ENCODE measurements at regions not wholly inside any gene's neighbourhood (a gene's known extent, or its start where the extent isn't known, plus 50 kb on each side); places are given as distances from the start of the nearest gene placed in this dataset.
"Not testable (repeated sequence)": the region's sequence is repeated elsewhere in the genome, so short reads cannot be mapped to it uniquely, and the experiment has no call there.

GRCh38 chr1:41994195-41994894, 75.6 kb upstream of the HIVEP3 start:
- intact Hi-C loops (cut with micrococcal nuclease): no loop called here

DNA sequence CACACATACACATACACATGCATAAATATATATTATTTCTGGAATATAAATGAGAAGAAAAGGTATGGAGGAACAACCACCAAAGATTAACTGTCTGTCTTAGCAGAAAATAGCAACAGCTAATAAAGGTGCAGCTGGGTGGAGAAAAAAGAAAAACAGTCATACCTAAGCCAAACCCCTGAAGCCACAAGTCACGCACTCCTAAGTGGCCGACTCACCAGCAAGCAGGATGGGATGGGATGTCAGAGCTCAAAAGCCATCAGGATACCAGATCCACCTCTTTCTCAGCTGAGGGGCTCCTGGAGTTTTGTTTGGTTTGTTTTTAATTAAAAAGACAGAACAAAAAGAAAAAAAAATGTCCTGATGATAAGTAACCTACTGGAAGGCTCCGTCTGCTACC, 64.7 kb upstream of the HIVEP3 start:
- intact Hi-C loops (cut with micrococcal nuclease): no loop called here

DNA sequence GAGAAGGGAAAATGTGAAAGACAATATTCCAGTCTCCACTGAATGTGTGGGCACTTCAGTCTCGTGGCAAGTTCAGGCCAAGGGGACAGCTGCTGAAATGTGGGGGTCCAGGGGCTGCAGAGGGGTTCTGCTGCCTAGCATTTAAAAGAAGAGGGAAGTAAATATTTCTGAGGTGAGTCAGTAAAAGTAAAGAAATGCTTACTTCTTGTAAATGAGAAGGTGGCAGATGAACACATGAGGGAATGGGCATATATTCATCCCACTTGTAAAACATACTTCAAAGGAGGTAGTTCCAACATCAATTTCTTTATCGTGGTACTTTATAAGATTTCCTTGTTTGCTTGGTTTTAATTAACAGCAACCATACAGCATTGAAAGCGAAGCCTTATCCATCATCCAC, 63.1 kb upstream of the HIVEP3 start:
- intact Hi-C loops (cut with micrococcal nuclease): loop anchor here (2.0 kb wide), 1 partner anchor 53 kb away; no protein-coding TSS in a partner anchor

- intact Hi-C loops (cut with micrococcal nuclease): loop anchor here (2.0 kb wide), 1 partner anchor 54 kb away; no protein-coding TSS in a partner anchor
Observed at GRCh38 chr1:41980827-41981653, 62.3 kb upstream of the HIVEP3 start.

DNA sequence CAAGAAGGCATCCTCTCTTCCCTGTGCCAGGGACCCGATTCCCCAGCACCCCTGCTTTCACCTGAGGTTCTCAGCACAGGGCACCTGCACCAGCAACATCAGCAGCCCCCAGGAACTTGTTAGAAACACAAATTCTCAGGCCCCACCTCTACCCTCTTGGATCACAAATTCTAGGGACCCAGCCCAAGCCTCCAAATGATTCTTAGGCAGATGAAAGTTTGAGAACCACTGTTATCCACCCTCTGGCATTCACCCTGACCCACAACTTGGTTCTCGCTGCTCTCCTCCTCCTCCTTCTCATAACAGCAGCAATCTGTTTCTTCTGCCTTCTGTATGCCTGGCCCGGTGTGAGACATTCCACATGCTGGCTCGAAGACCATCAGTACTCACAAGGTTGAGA, 60.3 kb upstream of the HIVEP3 start:
- intact Hi-C loops (cut with micrococcal nuclease): no loop called here

DNA sequence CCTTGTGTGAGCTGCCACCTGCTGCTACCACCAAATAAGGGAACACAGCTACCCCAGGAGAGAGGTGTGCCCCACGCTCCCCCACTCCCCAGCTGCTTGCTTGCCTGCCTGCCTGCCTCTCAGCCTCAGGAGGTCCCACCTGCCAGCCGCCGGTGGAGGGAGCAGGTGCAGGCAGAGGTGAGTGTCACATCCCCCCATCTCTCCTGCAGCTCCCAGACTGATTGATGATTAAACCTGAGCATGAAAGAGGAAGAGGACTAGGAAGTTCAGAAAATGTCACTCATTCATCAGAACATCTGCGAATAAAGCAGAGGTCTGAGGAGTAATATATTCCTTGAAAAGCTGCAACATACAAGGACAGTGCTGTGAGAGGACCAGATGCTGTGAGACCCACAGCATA, 58.6 kb upstream of the HIVEP3 start:
- intact Hi-C loops (cut with micrococcal nuclease): no loop called here

GRCh38 chr1:41976671-41977070, 57.9 kb upstream of the HIVEP3 start:
- intact Hi-C loops (cut with micrococcal nuclease): no loop called here

DNA sequence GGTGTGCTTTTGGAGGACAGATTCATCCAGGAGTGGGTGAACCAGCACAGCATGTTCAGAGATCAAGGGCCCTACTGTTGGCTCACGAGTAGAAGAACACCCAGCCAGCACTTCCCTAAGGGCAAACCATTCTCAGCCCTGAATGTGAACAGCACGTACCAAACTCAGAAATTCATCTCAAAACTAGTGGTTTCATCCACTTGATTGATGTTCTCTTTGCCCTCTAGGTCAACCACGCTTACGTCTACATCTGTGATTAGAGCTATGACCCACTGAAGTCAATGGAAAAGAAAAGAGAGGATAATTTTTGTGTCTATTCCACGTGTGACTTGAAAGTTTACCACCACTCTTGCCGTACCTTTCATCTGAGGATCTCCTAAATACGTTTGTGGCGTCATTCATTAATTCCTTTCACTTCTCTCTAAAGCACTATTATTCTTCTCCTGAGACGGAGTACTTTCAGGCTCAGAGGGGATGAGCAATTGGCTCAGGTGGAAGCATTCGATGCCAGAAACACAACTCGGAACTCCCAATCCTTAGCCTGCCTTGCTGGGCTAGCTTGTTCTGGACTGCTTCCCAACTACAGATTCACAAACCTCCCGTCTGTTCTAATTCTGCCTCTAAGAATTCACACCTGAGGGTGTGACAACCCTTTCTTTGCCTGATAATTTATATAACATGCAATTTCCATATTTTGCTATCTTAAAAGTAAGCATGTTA, 57.3 kb upstream of the HIVEP3 start:
- intact Hi-C loops (cut with micrococcal nuclease): no loop called here

DNA sequence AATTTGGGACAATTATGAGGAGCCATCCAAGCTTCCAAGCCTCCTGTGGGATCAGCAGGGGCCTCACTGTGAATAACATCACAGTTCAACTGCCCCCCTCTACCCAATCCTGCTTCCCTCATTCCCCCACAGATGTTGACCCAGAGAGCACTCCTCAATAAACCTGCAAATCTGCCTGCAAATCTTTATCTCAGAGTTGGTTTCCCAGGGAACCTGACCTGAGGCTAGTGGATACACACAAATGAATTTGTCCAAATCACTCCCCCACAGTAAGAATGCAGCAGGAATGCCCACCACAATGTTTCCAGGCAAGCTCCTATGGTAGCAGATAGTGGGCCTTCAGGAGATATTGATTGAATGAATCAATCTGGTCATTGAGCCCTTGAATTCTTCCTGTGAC, 56.4 kb upstream of the HIVEP3 start:
- intact Hi-C loops (cut with micrococcal nuclease): no loop called here

DNA sequence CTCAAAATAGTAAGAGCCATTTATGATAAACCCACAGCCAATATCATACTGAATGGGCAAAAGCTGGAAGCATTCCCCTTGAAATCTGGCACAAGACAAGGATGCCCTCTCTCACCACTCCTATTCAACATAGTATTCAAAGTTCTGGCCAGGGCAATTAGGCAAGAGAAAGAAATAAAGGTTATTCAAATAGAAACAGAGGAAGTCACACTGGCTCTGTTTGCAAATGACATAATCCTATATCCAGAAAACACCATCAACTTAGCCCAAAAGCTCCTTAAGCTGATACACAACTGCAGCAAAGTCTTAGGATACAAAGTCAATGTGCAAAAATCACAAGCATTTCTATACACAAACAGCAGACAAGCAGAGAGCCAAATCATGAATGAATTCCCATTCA, 49.8 kb upstream of the HIVEP3 start:
- intact Hi-C loops (cut with micrococcal nuclease): not testable (repeated sequence)
